ENCODE measurements at regions not wholly inside any gene's neighbourhood (a gene's known extent, or its start where the extent isn't known, plus 50 kb on each side); places are given as distances from the start of the nearest gene placed in this dataset.
"Not testable (repeated sequence)": the region's sequence is repeated elsewhere in the genome, so short reads cannot be mapped to it uniquely, and the experiment has no call there.

DNA sequence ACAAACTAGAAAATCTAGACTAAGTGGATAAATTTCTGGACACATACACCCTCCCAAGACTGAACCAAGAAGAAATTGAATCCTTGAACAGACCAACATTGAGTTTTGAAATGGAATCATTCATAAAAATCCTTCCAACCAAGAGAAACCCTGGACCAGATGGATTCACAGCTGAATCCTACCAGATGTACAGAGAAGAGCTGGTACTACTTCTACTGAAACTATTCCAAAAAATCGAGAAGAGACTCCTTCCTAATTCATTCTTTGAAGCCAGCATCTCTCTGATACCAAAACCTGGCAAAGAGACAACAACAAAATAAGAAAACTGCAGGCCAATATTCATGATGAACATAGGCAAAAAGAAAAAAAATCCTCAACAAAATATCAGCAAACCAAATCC is 227.4 kb downstream of the RPAP3 start:
- intact Hi-C loops (cut with DNase I), result no loop called here
- no peak for DNase-seq
- no peaks in the 10 kb centered on the region for H3K27me3 ChIP-seq (ENCODE audit: control insufficient read depth in 1 of 2, insufficient read depth in 2 of 2, low read length in 1 of 2)
- ATAC-seq (ENCODE audit: low FRiP score), result no peak
- H3K4me3 ChIP-seq (ENCODE audit: low read length in 2 of 2), result no peak overlapping the region
- no peaks in the 10 kb centered on the region for H3K4me1 ChIP-seq (ENCODE audit: control insufficient read depth in 1 of 2, insufficient read depth in 2 of 2, low read length in 2 of 2)
- H3K27ac ChIP-seq (ENCODE audit: low read depth in 1 of 2, low read length in 2 of 2), result no peak overlapping the region
- H3K9me3 ChIP-seq (ENCODE audit: control insufficient read depth, low read length), result peaks cover 5% of the 10 kb centered on the region
- no peaks in the 10 kb centered on the region for H3K36me3 ChIP-seq (ENCODE audit: control insufficient read depth in 1 of 2, insufficient read depth in 2 of 2, low read length in 1 of 2)
- WGBS, 2 donors, result 38 to 45% methylated on average over 1 of the region's 1 CpG

DNA sequence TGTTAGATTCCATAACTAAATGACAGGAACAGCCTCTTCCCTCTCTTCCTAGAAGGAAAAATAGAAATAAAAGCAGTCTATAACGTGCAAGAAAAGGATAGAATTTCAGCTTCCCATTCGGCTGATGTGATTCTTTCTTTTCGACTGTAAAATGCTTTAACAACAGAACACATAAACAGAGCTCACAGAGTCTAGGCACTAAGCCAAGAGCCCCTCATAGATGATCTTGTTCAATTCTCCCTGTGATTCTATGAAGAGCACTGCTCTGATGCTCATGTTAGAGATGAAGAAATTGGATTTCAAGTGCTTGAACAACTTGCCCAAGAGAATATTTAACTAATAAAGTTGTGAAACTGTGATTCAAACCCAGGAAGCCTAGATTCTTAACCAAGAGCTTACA is 232.7 kb downstream of the RPAP3 start:
- 62 to 64% methylated on average over 3 of the region's 3 CpGs for WGBS, 2 donors
- no peaks in the 10 kb centered on the region for H3K36me3 ChIP-seq (ENCODE audit: control insufficient read depth in 1 of 2, insufficient read depth in 2 of 2, low read length in 1 of 2)
- ATAC-seq (ENCODE audit: low FRiP score) (no peak), DNase-seq (no peak)
- peaks cover 5% of the 10 kb centered on the region for H3K9me3 ChIP-seq (ENCODE audit: control insufficient read depth, low read length)
- H3K27me3 ChIP-seq (ENCODE audit: control insufficient read depth in 1 of 2, insufficient read depth in 2 of 2, low read length in 1 of 2), result no peaks in the 10 kb centered on the region
- intact Hi-C loops (cut with DNase I), result no loop called here
- H3K27ac ChIP-seq (ENCODE audit: low read depth in 1 of 2, low read length in 2 of 2), result no peak overlapping the region
- H3K4me3 ChIP-seq (ENCODE audit: low read length in 2 of 2), result no peak overlapping the region
- no peaks in the 10 kb centered on the region for H3K4me1 ChIP-seq (ENCODE audit: control insufficient read depth in 1 of 2, insufficient read depth in 2 of 2, low read length in 2 of 2)

DNA sequence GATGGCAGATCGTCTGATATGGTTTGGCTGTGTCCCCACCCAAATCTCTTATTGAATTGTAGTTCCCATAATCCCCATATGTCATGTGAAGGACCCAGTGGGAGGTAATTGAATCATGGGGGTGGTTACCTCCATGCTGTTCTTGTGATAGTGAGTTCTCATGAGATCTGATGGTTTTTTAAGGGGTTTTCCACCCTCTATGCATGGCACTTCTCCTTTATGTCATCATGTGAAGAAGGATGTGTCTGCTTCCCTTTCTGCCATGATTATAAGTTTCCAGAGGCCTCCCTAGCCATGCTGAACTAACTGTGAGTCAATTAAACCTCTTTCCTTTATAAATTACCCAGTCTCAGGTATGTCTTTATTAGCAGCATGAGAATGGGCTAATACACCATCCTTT is 235.5 kb downstream of the RPAP3 start:
- ATAC-seq (ENCODE audit: low FRiP score); H3K36me3 ChIP-seq (ENCODE audit: control insufficient read depth in 1 of 2, insufficient read depth in 2 of 2, low read length in 1 of 2); DNase-seq; H3K9me3 ChIP-seq (ENCODE audit: control insufficient read depth, low read length); intact Hi-C loops (cut with DNase I); H3K4me3 ChIP-seq (ENCODE audit: low read length in 2 of 2); H3K4me1 ChIP-seq (ENCODE audit: control insufficient read depth in 1 of 2, insufficient read depth in 2 of 2, low read length in 2 of 2); H3K27me3 ChIP-seq (ENCODE audit: control insufficient read depth in 1 of 2, insufficient read depth in 2 of 2, low read length in 1 of 2); H3K27ac ChIP-seq (ENCODE audit: low read depth in 1 of 2, low read length in 2 of 2): not testable (repeated sequence)
- 67 to 68% methylated on average over 1 of the region's 1 CpG for WGBS, 2 donors

DNA sequence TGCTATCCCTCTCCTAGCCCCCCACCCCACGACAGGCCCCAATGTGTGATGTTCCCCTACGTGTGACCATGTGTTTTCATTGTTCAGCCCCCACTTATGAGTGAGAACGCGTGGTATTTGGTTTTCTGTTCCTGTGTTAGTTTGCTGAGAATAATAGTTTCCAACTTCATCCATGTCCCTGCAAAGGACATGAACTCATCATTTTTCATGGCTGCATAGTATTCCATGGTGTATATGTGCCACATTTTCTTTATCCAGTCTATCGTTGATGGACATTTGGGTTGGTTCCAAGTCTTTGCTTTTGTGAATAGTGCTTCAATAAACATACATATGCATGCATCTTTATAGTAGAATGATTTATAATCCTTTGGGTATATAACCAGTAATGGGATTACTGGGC is 241.9 kb downstream of the RPAP3 start:
- DNase-seq; H3K4me1 ChIP-seq (ENCODE audit: control insufficient read depth in 1 of 2, insufficient read depth in 2 of 2, low read length in 2 of 2); H3K27me3 ChIP-seq (ENCODE audit: control insufficient read depth in 1 of 2, insufficient read depth in 2 of 2, low read length in 1 of 2); H3K9me3 ChIP-seq (ENCODE audit: control insufficient read depth, low read length); ATAC-seq (ENCODE audit: low FRiP score); H3K27ac ChIP-seq (ENCODE audit: low read depth in 1 of 2, low read length in 2 of 2); H3K36me3 ChIP-seq (ENCODE audit: control insufficient read depth in 1 of 2, insufficient read depth in 2 of 2, low read length in 1 of 2); H3K4me3 ChIP-seq (ENCODE audit: low read length in 2 of 2); intact Hi-C loops (cut with DNase I): not testable (repeated sequence)
- 89% methylated on average over 5 of the region's 5 CpGs for WGBS, 2 donors

DNA sequence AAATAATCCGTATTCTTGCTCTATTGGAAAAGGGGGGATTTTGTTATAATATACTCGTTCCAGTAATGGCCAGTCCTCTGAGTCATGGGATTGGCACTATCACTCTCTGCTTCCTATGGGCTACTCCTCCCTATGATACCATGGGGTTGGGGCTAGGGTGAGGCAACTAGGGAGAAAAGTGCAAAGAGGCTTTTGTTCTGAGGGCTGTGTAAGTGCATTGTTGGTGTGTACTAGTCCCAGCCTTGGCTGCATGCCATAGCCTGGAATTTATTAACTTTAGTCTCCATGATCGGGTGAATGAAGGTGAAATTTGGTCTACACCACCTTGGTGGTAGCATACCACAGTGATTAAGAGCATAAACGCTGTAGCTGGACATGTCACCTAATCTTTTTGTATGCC is 247.6 kb downstream of the RPAP3 start:
- no peak for ATAC-seq (ENCODE audit: low FRiP score)
- Histone ChIP-seq H3K4me1 (ENCODE audit: control insufficient read depth in 1 of 2, insufficient read depth in 2 of 2, low read length in 2 of 2) (no peaks in the 10 kb centered on the region), H3K27me3 (ENCODE audit: control insufficient read depth in 1 of 2, insufficient read depth in 2 of 2, low read length in 1 of 2) (no peaks in the 10 kb centered on the region), H3K36me3 (ENCODE audit: control insufficient read depth in 1 of 2, insufficient read depth in 2 of 2, low read length in 1 of 2) (no peaks in the 10 kb centered on the region), H3K9me3 (ENCODE audit: control insufficient read depth, low read length) (peaks cover 9% of the 10 kb centered on the region), H3K4me3 (ENCODE audit: low read length in 2 of 2) (no peak overlapping the region), H3K27ac (ENCODE audit: low read depth in 1 of 2, low read length in 2 of 2) (no peak overlapping the region)
- intact Hi-C loops (cut with DNase I), result no loop called here
- no peak for DNase-seq
- 83 to 86% methylated on average over 4 of the region's 4 CpGs for WGBS, 2 donors

DNA sequence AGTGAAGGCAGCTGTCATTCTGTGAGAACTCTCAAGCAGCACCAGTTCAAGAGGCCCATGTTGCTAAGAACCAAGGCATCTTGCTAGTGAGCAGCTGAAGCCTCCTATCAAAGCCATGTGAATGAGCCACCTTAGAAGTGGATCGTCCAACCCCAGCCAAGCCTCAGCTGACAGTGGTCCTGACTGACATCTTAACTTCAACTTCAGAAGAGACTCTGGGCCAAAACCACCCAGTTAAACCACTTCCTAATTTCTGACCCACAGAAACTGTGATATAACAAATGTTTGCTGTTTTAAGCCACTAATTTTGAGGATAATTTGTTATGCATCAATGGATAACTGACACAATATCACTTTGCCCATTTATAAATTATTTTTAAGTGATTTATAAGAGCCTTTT is 256.0 kb downstream of the RPAP3 start:
- ATAC-seq (ENCODE audit: low FRiP score), result no peak
- no peak overlapping the region for H3K4me3 ChIP-seq (ENCODE audit: low read length in 2 of 2)
- 95 to 96% methylated on average over 1 of the region's 1 CpG for WGBS, 2 donors
- DNase-seq, result no peak
- no peaks in the 10 kb centered on the region for H3K36me3 ChIP-seq (ENCODE audit: control insufficient read depth in 1 of 2, insufficient read depth in 2 of 2, low read length in 1 of 2)
- H3K9me3 ChIP-seq (ENCODE audit: control insufficient read depth, low read length), result no peaks in the 10 kb centered on the region
- no peaks in the 10 kb centered on the region for H3K27me3 ChIP-seq (ENCODE audit: control insufficient read depth in 1 of 2, insufficient read depth in 2 of 2, low read length in 1 of 2)
- intact Hi-C loops (cut with DNase I), result no loop called here
- no peaks in the 10 kb centered on the region for H3K4me1 ChIP-seq (ENCODE audit: control insufficient read depth in 1 of 2, insufficient read depth in 2 of 2, low read length in 2 of 2)
- H3K27ac ChIP-seq (ENCODE audit: low read depth in 1 of 2, low read length in 2 of 2), result no peak overlapping the region

DNA sequence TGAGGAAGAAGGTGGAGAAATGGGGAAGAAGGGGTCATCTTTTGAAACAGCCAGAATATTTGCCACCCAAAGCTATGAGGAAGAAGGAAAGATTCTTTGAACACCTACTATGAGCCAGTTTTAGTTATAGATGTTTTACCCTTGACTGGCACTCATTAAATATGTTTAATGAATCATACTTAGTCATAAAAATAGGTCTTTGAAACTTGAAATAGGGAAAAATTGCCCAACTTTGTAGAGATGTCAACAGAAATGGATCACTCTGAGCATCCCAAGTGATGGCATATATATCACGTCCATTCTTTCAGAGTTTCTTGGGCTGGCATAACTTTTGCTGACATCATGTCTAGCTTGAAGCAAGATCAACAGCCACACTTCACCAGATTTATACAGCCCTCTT is 263.5 kb downstream of the RPAP3 start:
- DNase-seq (no peak), ATAC-seq (ENCODE audit: low FRiP score) (no peak)
- Histone ChIP-seq H3K27me3 (ENCODE audit: control insufficient read depth in 1 of 2, insufficient read depth in 2 of 2, low read length in 1 of 2) (no peaks in the 10 kb centered on the region), H3K4me1 (ENCODE audit: control insufficient read depth in 1 of 2, insufficient read depth in 2 of 2, low read length in 2 of 2) (no peaks in the 10 kb centered on the region), H3K9me3 (ENCODE audit: control insufficient read depth, low read length) (no peaks in the 10 kb centered on the region), H3K4me3 (ENCODE audit: low read length in 2 of 2) (no peak overlapping the region), H3K27ac (ENCODE audit: low read depth in 1 of 2, low read length in 2 of 2) (no peak overlapping the region), H3K36me3 (ENCODE audit: control insufficient read depth in 1 of 2, insufficient read depth in 2 of 2, low read length in 1 of 2) (no peaks in the 10 kb centered on the region)
- intact Hi-C loops (cut with DNase I), result no loop called here
- 63 to 69% methylated on average over 1 of the region's 1 CpG for WGBS, 2 donors

DNA sequence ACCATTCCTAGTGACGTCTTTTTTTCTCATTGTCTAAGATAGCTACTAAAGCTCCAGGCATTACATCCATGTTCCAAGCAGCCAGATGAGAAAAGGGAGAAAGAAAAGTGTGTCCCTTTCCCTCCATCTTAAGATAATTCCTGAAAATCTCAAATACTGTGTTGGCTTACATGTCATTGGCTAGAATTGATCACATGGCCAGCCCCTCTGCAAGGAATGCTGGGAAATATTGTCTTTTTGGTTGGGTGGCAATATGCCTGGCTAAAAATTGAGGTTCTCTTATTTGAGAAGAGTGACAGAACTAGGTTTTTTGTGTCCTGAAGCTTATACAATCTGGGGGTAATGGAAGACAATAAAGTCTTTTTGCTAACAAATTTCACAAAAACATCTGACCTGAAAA is 264.3 kb downstream of the RPAP3 start:
- no peak for DNase-seq
- 77 to 89% methylated on average over 1 of the region's 1 CpG for WGBS, 2 donors
- H3K27me3 ChIP-seq (ENCODE audit: control insufficient read depth in 1 of 2, insufficient read depth in 2 of 2, low read length in 1 of 2), result no peaks in the 10 kb centered on the region
- intact Hi-C loops (cut with DNase I), result no loop called here
- no peaks in the 10 kb centered on the region for H3K9me3 ChIP-seq (ENCODE audit: control insufficient read depth, low read length)
- H3K27ac ChIP-seq (ENCODE audit: low read depth in 1 of 2, low read length in 2 of 2), result no peak overlapping the region
- H3K4me1 ChIP-seq (ENCODE audit: control insufficient read depth in 1 of 2, insufficient read depth in 2 of 2, low read length in 2 of 2), result no peaks in the 10 kb centered on the region
- ATAC-seq (ENCODE audit: low FRiP score), result no peak
- H3K36me3 ChIP-seq (ENCODE audit: control insufficient read depth in 1 of 2, insufficient read depth in 2 of 2, low read length in 1 of 2), result no peaks in the 10 kb centered on the region
- no peak overlapping the region for H3K4me3 ChIP-seq (ENCODE audit: low read length in 2 of 2)

DNA sequence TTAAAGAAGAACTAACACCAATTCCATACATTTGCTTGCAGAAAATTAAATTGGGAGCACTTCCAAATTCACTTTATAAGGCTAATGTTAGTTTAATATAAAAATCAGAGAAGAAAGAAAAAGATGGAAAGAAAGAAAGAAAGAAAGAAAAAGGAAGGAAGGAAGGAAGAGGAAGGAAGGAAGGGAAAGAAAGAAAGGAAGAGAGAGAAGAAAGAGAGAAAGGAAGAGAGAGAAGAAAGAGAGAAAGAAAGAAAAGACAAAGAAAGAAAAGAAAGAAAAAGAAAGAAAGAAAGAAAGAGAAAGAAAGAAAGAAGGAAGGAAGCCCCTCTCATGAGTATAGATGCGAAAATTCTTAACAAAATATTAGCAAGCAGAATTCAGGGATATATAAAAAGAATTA is 267.7 kb downstream of the RPAP3 start:
- H3K9me3 ChIP-seq (ENCODE audit: control insufficient read depth, low read length), result no peaks in the 10 kb centered on the region
- no peaks in the 10 kb centered on the region for H3K27me3 ChIP-seq (ENCODE audit: control insufficient read depth in 1 of 2, insufficient read depth in 2 of 2, low read length in 1 of 2)
- H3K36me3 ChIP-seq (ENCODE audit: control insufficient read depth in 1 of 2, insufficient read depth in 2 of 2, low read length in 1 of 2), result no peaks in the 10 kb centered on the region
- 54 to 86% methylated on average over 1 of the region's 1 CpG for WGBS, 2 donors
- no peaks in the 10 kb centered on the region for H3K4me1 ChIP-seq (ENCODE audit: control insufficient read depth in 1 of 2, insufficient read depth in 2 of 2, low read length in 2 of 2)
- H3K27ac ChIP-seq (ENCODE audit: low read depth in 1 of 2, low read length in 2 of 2), result no peak overlapping the region
- intact Hi-C loops (cut with DNase I), result no loop called here
- no peak overlapping the region for H3K4me3 ChIP-seq (ENCODE audit: low read length in 2 of 2)
- ATAC-seq (ENCODE audit: low FRiP score), result no peak
- no peak for DNase-seq

Measured in aorta (tissue), 5 donors.